GM19463 (cell line): ENCODE measurements at regions not wholly inside any gene's neighbourhood (a gene's known extent, or its start where the extent isn't known, plus 50 kb on each side); places are given as distances from the start of the nearest gene placed in this dataset.

Experiments used
- ATAC-seq: cut with Tn5 transposase; IDR thresholded peaks from one replicate; pipeline ENCODE4 v1.9.1; 2021; ENCODE audit warnings: mild to moderate bottlenecking, moderate library complexity; ENCODE audit not compliant: unreplicated experiment

DNA sequence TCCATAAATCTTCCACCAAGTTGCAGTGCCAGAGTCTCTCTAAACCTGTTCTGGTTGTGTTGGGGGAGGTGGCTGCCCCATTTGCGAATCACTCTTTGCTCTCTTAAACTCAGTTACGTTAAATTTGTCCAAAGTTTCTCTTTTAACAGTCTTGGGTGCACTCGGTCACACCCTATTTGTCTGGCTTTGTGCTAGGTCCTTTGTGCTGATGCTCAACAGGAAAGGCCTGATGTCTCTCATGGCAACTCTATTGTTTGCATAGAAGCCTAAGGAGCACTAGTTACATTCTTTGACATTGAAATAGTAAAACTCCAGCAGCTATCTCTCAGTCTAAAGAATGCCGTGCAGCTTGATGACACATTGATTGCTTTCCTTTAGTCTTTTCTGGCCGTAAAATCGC is 105.1 kb downstream of the TRMT11 start:
- ATAC-seq, result no peak

- ATAC-seq, result no peak
Observed at GRCh38 chr6:126093108-126093507, 106.8 kb downstream of the TRMT11 start.

- no peak for ATAC-seq
Observed at GRCh38 chr6:126094411-126094810, 108.1 kb downstream of the TRMT11 start.

GRCh38 chr6:126100386-126100785 is 114.0 kb downstream of the TRMT11 start:
- ATAC-seq, result no peak

GRCh38 chr6:126102358-126102757 is 116.0 kb downstream of the TRMT11 start:
- no peak for ATAC-seq

DNA sequence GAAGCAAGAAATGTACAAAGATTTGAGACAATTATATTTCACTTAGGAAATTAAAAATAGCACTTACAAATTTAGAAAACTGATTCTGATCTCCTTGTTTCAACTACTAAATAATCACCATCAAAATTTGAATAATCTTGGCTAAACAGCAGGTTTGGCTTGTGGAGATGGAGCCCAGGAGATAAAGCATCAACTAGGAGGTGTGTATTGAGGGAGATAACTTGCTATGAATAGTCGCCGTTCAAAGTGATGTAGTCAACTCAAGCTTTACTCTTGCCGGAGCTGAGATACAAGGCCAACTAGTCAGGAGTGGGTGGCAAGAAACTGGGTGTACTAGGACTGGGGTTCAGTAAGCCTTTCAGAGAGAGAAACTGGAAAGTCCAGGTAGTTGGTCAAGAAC is 117.7 kb downstream of the TRMT11 start:
- ATAC-seq, result no peak

GRCh38 chr6:126107475-126108166 is 121.3 kb downstream of the TRMT11 start:
- no peak for ATAC-seq

DNA sequence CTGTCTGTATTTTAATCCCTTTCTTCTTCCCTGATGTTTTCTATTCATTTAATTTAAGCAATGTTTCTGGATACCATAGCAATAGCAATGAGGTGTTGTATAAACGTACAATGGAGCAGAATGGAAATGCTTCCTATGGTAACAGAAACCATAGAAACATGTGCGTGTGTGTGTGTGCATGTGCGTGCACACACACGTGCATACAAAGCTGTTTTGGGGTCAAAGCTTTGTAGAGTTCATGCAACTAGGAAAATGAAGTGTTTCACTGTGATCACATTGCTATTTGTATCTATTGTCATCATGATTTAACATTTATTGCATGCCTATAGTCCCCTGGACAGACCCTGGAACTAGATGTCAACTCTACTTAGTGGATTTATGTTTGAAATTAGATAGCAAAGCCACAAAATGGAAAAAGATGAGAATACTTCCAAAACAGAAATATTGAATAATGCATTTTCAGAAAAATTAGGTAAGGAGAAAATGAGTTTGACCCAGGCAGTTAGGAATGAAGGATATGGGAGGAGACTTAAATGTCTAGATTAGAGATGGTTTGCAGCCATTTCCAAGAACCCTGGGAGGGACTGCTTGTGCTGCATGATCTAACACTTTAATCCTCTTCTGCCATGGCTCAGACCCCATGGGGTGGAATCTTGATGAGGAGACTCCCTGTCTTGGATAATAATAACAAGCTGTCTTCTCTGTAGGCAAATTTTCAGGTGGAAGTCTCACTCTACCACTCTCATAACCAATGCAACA is 124.4 kb downstream of the TRMT11 start:
- ATAC-seq, result no peak

DNA sequence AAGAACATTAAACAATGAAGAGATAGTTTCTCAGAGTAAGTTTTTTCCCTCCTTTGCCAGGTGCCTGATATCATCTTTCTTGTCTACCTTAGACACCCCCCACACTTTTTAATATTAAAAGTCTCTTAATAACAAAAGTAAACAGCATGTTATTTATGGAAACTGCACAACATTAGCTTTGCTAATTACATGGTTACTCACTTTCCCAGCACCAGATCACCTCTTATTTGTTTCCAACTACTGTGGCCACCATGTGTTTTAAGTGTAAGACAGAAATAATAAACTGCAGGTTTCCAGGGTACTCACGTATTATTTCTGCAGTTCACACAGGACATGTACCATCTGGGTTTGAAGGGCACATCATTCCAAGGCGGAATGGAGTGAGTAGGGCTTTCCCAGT is 125.0 kb downstream of the TRMT11 start:
- no peak for ATAC-seq

DNA sequence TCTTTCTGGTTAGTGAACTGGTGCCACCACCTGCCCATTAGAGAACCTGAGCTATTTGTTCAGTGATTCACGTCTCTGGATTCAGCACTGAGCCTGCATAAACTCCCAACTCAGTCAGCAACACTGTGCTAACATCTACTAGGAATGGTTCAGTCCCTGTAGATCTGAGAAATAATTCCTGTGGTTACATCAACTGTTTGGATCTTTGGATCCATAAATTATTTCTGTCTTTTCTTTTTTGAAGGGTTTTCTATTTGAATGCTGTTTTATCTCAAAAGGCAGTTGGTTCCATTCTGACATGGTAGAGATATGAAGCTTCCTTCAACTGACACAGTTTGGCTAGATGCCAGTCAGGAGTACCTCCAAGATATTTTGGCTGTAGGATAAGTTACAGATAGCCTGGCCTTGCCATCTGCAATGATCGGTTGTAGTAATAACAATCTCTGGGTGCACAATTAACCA is 125.9 kb downstream of the TRMT11 start:
- ATAC-seq, result no peak

DNA sequence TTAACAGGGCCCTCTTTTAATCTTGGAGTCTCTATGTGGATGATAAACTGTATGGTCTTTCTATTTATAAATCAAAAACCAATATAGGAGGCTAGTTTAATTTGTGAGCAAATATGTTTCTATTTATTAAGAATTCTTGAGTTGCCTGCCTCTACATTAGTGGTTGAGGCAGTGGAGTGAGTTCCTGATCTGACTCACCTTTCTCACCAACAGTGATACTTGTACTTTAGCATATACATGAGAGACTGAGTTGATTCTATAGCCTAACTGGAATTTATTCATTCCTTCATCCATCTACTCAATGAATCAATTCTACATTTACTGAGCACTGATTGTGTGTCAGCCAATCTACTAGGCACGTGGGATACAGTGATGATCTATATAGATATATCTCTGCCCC is 126.9 kb downstream of the TRMT11 start:
- no peak for ATAC-seq

DNA sequence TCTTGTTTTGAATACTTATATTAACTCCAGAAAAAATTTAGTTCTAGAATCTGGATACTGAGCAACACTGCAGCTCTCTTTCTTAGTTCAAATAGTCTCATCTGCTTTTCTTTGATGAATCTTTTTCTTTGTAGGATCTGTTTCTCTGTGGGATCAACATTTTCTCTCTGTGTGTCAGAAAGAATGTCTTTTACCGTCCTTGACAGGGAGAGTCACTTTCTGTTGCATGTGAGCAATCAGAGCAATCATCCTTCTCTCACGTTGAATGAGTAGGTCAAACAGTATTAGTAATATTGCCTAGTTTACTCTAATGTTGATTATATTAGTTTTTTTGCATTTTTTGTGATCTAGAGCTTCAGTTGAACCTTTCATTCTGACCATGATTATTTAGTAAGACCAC is 130.9 kb downstream of the TRMT11 start:
- no peak for ATAC-seq

DNA sequence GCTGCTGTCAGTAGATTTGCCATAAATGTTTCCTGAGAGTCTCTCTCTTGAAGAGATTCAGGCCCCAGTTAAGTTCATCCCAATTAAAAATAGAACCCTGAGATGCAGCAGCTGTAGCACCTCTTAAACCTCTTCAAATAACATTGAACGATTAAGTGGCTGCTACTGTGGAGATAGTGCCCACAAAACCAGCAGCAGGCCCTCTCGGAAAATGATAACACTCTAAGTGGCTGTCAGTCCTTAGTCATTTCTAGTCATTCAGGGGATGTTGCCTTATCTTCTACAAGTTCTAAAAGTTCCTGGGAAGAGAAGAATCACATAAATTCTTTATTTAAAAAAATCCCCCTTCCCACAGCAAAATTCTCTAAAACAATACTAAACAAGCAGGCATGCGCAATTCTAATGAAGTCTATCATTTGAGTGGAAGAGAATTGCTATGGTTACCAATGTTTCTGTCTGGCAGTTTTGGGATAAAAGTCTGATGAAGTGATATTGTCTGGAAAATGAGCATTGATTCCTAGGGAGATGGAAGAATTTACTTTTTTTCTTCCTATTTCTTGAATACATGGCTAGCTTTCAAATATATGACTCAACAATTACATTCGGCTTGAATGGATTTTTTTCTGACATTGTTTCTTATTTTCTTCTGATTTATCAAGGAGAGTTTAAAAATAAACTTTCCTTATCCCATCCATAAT is 131.9 kb downstream of the TRMT11 start:
- no peak for ATAC-seq

DNA sequence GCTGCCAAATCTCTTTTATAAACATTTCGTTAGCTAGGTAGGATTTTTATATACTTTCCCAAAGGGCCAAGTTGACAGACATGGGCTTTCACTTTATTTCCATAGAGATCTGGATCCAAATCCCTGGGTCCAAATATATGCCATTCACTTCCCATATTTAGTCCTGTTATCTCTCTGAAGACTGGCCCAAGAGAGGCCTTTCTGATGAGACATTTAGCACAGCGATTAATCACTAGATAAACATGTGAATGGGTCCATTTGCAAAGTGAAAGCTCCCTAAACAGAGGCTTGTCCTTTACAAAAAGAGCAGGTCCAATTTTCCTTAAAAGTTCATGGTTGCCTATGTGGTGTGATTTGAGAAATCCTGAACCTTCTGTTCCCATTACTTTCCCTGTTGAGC is 132.6 kb downstream of the TRMT11 start:
- ATAC-seq, result no peak

DNA sequence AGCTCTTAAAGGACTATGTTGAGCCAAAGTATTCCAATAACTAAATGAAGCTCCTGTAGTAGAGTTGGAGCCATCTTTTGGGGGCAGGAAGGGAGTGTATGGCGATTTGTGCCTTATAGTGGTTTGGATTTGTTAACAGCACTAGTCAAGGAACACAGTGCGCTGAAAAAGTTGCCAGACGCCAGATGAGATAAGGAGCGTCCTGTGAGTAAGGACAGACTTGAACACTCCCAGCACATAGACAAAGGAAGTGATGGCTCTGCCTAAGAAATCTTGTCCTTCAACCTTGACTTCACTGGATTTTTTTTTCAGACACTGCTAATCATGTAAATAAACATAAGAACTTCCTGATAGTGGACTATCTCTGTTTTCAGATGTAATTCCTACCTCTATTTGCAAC is 136.9 kb downstream of the TRMT11 start:
- no peak for ATAC-seq

DNA sequence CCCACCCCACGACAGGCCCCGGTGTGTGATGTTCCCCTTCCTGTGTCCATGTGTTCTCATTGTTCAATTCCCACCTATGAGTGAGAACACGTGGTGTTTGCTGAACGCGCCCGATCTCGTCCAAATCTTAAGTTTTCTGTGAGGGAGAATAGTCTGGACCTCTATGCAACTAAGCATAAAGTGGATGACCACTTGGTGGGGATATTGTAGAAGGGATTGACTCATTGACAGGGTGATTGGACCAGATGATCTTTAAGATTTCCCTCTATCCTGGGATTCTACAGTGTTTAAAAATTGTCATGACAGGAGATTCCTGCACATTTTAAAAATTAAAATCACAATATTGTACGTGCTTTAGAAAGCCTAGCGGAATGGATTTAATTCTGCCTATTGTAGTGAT is 141.3 kb downstream of the TRMT11 start:
- ATAC-seq, result no peak

GRCh38 chr6:126131246-126131645 is 144.9 kb downstream of the TRMT11 start:
- no peak for ATAC-seq

- ATAC-seq, result no peak
Observed at GRCh38 chr6:126133984-126134383, 147.6 kb downstream of the TRMT11 start.

- no peak for ATAC-seq
Observed at GRCh38 chr6:126134491-126134890, 148.2 kb downstream of the TRMT11 start.

DNA sequence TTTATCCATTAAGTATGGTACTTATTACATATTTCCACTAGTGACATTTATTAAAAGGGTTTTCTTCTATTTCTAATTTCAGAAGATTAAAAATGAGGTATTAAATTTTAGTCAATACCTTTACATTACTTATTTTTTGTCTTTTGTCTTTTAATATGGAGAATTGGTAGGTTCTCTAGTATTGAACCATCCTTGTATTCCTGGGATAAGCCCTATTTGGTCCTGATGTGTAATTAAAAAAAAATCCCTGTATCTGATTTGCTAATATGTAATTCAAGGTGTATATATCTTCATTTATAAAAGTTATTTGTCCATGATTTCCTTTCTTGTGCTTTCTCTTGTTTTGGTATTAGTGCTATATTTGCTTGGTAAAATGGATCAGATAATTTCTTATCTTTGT is 153.7 kb downstream of the TRMT11 start:
- ATAC-seq, result no peak

DNA sequence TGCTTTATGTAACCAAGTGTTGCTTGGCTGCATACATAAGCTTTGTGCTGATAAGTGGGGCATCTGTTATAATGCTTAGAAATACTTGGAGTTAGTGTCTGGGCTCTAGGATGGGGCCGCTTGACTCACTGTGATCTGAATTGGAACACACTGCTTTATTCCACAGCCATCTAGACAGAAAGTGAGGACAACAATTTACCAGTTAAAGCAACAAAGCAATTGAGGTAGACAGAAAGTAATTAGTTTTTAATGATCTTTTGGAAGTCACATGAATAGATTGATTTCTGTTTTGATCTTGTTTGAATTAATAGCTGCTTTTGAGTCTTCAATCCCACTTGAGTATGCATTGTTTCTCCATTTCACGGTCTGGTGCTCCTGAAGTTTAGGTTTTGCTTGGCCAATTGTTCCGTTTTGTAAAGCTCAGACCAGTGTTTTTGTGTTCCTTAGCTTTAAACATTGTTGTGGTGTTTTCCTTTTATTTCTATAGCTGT is 157.5 kb downstream of the TRMT11 start:
- no peak for ATAC-seq

DNA sequence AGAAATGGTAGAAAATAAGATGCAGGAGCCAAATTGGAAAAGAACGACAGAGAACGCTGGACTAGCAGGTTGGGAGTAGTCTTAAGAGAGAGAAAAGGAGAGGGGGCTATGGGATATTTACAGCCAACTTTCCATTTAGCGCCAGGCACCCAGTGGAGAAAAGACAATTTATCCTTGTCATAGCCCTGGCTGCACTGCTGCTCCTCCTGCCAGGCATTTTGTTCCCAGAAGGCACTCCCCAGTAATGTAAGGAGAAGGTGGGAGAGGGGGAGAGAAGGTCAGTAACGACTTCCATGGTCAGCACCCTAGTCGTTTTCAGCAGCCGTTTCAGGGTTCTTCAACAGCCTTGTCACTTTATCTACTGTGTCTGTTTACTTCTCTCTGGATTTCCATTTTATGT is 159.0 kb downstream of the TRMT11 start:
- ATAC-seq, result no peak
